NCI-H2081 treated with DMSO at 0.1 percent for 48 hours (cell line): ENCODE measurements at regions not wholly inside any gene's neighbourhood (a gene's known extent, or its start where the extent isn't known, plus 50 kb on each side); places are given as distances from the start of the nearest gene placed in this dataset.

ENCODE experiments used
- DNase-seq: peaks from one replicate; lab custom pipeline; 2025; lab: John Stamatoyannopoulos, UW

- no peak for DNase-seq
Observed at GRCh38 chr9:13896922-13897835, 416.8 kb downstream of the NFIB start.

DNA sequence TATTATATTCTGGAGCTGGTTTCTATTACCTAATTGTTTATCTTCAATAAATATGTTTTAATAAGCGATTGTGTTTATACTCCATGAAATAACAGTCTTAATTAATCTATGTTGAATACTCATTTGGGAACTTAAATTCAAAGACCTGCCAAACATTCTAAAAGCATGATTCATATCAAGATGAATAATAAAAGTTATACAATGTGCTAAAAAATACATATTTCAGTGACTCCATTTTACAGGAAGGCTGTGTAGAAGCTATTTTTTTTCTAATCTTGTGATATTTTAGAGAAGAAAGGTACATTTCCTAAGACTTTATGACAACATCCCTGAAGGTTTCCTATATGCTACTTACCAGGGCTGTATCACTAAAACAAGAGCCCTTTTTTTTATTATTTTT, 417.9 kb downstream of the NFIB start:
- no peak for DNase-seq

- DNase-seq, result no peak
Observed at GRCh38 chr9:13885258-13885657, 428.7 kb downstream of the NFIB start.

GRCh38 chr9:13879981-13880380, 434.0 kb downstream of the NFIB start:
- DNase-seq, result no peak

GRCh38 chr9:13879011-13879410, 434.9 kb downstream of the NFIB start:
- DNase-seq, result no peak

DNA sequence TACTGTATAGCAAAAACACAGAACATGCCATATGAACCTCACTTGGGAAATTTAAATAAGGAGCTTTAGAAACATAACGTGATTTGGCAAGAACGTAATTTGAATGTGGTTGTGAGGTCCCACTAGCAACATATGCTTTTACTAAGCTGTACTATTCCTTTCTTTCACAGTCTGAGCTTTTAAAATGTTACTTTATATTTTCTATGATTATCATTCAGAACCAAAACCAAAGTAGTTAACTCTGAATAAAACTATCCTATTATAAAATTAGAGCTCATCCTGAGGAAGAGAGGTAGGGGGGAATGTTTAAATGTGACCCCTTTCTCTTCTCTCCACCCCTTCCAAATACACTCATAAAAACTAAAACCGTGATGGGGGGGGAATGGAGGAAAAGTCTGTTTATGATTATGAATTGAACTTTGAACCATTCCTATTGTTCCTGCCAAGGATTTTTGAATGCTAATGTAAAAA, 435.7 kb downstream of the NFIB start:
- DNase-seq, result no peak

GRCh38 chr9:13876741-13877140, 437.2 kb downstream of the NFIB start:
- DNase-seq, result no peak

DNA sequence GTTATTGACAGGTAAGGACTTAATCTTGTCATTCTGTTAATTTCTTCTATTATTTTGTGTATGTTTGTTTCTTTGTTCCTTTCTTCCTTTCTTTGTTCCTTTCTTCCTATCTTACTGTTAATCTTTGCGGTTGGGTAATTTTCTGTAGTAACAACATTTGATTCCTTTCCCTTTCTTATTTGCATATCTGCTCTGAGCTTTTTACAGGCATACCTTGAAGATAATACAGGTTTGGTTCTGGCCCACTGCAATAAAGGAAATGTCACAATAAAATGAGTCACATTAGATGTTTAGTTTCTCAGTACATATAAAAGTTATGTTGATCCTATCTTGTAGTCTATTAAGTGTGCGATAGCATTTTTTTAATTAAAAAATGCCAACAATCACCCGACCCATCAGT, 440.7 kb downstream of the NFIB start:
- DNase-seq, result no peak

- DNase-seq, result no peak
Observed at GRCh38 chr9:13868336-13868735, 445.6 kb downstream of the NFIB start.

DNA sequence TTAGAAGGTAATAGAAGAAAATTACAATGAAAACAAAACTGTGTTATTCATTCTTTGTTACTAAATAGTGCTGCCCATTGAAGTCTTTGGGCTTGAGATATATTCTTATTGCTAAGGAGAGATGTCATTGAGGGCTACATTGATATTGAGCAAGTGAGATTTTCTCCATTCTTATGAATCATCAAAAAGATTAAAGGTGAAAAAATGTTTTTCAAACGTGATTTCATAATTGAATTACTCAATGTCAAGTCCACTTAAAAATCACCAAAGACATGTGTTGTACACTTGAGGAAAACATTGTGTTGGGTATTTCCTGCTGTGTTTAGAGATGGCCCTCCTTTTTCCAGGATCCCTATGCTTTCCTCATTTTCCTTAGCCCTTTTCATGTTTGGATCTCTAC, 448.1 kb downstream of the NFIB start:
- no peak for DNase-seq

GRCh38 chr9:13863112-13863511, 450.8 kb downstream of the NFIB start:
- no peak for DNase-seq

DNA sequence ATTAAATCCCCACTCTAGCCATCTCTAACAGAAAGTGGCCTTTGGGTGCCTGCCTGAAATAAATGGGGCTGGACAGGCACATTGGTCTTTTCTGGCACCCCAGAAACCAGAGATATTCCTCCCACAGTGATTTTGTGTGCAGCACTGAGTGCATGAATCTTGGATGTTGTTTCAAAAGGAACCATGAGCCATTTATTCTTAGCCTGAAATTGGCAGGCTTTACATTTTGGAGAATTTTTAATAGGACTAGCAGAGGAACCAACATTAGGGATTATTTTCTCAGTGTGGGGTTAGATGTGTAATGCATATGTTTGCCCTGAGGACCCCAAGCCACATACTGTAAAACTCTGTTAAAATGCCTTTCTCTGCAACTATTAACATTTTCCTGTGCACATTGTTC, 451.3 kb downstream of the NFIB start:
- DNase-seq, result no peak

- no peak for DNase-seq
Observed at GRCh38 chr9:13860946-13861640, 452.8 kb downstream of the NFIB start.

DNA sequence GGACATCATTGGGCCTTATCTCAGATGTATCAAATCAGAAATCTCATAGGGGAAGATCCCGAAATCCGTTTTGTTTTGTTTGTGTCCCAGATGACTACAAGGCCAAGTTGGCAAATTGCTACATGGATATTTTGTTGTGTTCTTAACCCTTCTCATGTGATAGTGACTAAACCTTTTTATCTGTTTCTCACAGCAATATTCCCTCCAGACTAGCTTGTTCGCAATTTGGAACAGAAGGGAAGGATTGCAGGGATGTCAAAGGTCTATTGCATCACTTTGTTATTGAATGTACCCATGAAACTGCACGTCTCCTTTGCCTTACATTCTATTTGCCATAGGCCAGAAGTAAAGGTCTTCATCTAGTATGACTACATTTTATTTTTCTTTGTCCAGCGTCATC, 453.9 kb downstream of the NFIB start:
- no peak for DNase-seq

GRCh38 chr9:13857521-13857920, 456.4 kb downstream of the NFIB start:
- no peak for DNase-seq

DNA sequence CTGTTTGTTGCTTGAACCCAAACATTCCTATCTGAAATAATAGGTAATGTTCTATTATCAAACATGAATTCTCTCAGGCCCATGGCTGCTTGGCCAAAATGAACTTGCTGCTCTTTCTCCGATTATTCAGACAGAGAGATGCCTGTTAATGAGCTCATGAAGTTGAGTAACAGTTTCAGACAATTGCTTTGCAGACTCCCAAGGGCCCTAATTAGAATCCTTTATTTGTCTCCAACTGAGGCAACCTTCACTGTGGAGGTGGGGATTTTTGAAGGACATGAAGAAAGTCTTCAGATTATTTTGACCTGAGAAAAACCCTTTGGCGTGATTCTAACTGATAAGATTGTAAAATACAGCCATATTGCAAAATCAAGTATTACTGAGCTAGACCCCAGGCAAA, 466.7 kb downstream of the NFIB start:
- DNase-seq, result no peak

DNA sequence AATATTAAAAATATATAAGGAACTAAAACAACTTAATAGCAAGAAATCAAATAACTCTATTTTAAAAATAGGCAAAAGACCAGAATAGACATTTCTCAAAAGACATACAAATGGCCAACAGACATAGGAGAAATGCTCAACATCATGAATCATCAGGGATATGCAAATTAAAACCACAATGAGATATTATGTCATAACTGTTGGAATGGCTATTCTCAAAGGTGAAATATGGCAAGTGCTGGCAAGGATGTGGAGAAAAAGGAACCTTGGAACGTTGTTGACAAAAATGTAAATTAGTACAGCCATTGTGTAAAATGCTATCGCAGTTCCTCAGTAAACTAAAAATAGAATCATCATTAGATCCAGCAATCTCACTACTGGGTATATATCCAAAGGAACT, 468.5 kb downstream of the NFIB start:
- DNase-seq, result no peak

GRCh38 chr9:13841746-13842462, 472.0 kb downstream of the NFIB start:
- peak; percentile 88 for DNase-seq

DNA sequence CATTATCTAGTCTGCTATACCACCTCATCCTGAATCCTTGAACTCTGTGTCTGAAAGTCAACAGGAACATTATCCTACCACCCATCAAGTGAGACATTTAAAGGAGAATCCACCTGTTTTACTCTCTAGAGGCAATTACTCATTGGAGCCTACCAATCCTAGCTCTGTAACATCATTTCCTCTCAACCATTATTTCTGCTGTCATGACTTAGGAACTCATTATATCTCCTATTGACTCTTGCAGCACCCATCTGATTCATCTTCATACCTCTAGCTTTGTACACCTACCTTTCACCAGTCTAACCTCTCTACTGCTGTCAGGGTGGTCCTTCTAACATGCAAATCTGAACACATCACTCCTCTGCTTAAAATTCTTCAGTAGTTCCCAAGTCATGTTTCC, 481.5 kb downstream of the NFIB start:
- DNase-seq, result no peak

DNA sequence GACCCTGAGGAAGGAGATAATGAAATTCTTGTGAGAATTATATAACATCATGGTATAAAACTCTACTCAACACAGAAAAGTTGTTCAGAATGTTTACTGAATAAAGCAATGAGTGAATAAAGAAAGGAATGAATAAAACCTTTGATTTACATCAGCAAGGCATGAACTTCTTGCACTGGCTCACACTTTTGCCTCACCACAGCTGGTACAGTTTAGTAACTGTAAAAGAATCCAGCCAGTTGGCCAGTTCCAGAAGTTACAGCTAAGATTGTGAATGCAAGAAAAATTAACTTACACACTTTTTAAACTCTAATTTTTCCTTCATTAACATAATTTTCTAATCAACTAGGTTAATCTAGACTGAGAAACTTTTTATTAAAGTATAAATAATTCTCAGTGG, 490.9 kb downstream of the NFIB start:
- DNase-seq, result no peak

- no peak for DNase-seq
Observed at GRCh38 chr9:13817754-13818278, 496.1 kb downstream of the NFIB start.

DNA sequence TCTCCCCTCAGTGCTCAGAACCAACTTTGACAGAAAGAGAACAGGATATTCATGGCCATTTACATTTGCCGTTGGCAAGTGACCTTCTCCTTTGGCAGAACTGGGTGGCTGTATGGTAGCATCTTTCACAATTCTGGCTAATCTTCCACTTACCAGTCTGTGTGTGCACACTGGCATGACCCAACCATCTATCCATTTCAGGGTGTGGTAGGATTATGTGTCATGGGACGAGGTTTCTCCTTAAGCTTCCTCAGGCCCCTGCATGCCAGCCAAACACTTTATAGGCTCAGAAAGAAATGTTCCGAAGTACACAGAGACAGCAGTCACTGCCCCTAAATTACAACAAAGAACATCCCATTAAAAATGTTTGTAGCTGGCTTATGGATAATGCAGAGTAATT, 497.1 kb downstream of the NFIB start:
- no peak for DNase-seq
